Heart left ventricle (tissue), 16 donors: ENCODE measurements at regions not wholly inside any gene's neighbourhood (a gene's known extent, or its start where the extent isn't known, plus 50 kb on each side); places are given as distances from the start of the nearest gene placed in this dataset.

Experiments
- ATAC-seq, 4 donors: fragments of 200-7000 bp; cut with Tn5 transposase; one replicate each; pipeline ENCODE4 v1.9.1; 2020 to 2022; ENCODE audit warnings: moderate library complexity in 4 of 4, mild to moderate bottlenecking in 3 of 4, moderate number of reproducible peaks in 1 of 4
- DNase-seq, 5 donors: peaks; one replicate each; pipeline ENCODE4 v3.0.0-alpha.2; 2020
- H3K27ac ChIP-seq, 12 donors: fragments of 200-600 bp; sonication (generic) in 4 of 12; one replicate each; pipeline versions ENCODE4 v1.5.0 to v1.8.0; 2016 to 2022; ENCODE audit warnings: mild to moderate bottlenecking in 2 of 12
- H3K27me3 ChIP-seq, 9 donors: fragments of 200-600 bp; sonication (generic) in 2 of 9; one replicate each; pipeline versions ENCODE4 v1.5.1 to v1.8.0; 2016 to 2022; ENCODE audit warnings: mild to moderate bottlenecking in 3 of 9
- H3K36me3 ChIP-seq, 9 donors: fragments of 200-600 bp; sonication (generic) in 2 of 9; one replicate each; pipeline versions ENCODE4 v1.5.0 to v1.8.0; 2018 to 2022; ENCODE audit warnings: mild to moderate bottlenecking in 2 of 9
- H3K4me1 ChIP-seq, 12 donors: fragments of 200-600 bp; sonication (generic) in 4 of 12; one replicate each; pipeline versions ENCODE4 v1.5.0 to v1.8.0; 2016 to 2022; ENCODE audit warnings: mild to moderate bottlenecking in 3 of 12
- H3K4me3 ChIP-seq, 12 donors: fragments of 200-600 bp; sonication (generic) in 4 of 12; one replicate each; pipeline versions ENCODE4 v1.5.0 to v1.8.0; 2017 to 2022; ENCODE audit warnings: mild to moderate bottlenecking in 9 of 12, moderate library complexity in 4 of 12
- H3K9me3 ChIP-seq, 12 donors: fragments of 200-600 bp; sonication (generic) in 4 of 12; one replicate each; pipeline versions ENCODE4 v1.5.0 to v1.8.0; 2016 to 2022; ENCODE audit warnings: mild to moderate bottlenecking in 1 of 12
- CTCF ChIP-seq, 12 donors: fragments of 200-600 bp; sonication (generic) in 4 of 12; IDR thresholded peaks; one replicate each; pipeline versions ENCODE4 v1.5.0 to v1.8.0; 2018 to 2022; ENCODE audit warnings: antibody characterized with exemption in 12 of 12, mild to moderate bottlenecking in 5 of 12
- POLR2A ChIP-seq, 2 donors: fragments of 450-650 bp; IDR thresholded peaks; one replicate each; pipeline ENCODE4 v1.6.1; 2017; ENCODE audit warnings: antibody characterized with exemption in 2 of 2, mild to moderate bottlenecking in 2 of 2, moderate library complexity in 2 of 2
- WGBS, 4 donors: extraction: QIAGEN DNeasy Blood & Tissue Kit in 2 of 4; methylation state at CpG; one replicate each; pipeline versions ENCODE4 v1.1.5 to v1.1.7; 2013 to 2018; 5-methylcytosine and 5-hydroxymethylcytosine counted together
- intact Hi-C, 10 donors: fragments of 100-400 bp; cut with DNase I; formaldehyde crosslinking; loops; one replicate each; pipeline versions ENCODE4 v1.11.1 to v1.14.2; 2022
- donor health status: ischemic (EF 13 %, LVEDD 7.1; RV severe dilation, severe dysfunction).
- donor health status: healthy with polysubstance abuse.
- donor health status: DM: no; HTN: yes; CAD: no.
- donor health status: DM: no; HTN: no; CAD: no.
- donor health status: ischemic (EF 25% LVEDD 6.9; RV normal size, moderate dysfunction).
- donor health status: ischemic (EF 25% LVEDD 5.7; RV mildly dilated, moderate dysfunction).
- donor health status: healthy.
- donor health status: DM: yes; HTN: yes; CAD: no.
- donor health status: ischemic (EF 35%, LVEDD 5.7; RV mildly dilated, moderate dysfunction).
- donor health status: nonischemic (EF 11% LVEDD 7.7; RV severe dilation, severe dysfunction).
- donor health status: DM: yes; HTN: yes; CAD: no.
- donor health status: PGD.
- donor health status: ischemic (EF 29% LVEDD 5.4; RV normal size, mild dysfunction).
- donor health status: nonischemic (EF 23%, LVEDD 6.1; RV moderate dilation, normal function).

GRCh38 chr16:55120826-55121225 is 190.2 kb downstream of the IRX5 start:
- intact Hi-C loops, result loop anchor here in 4 of 10 donors (5.0 to 10.0 kb wide), 2 partner anchors 194 to 201 kb away; partner anchors contain the start of gene IRX6 (in 3 of the 4)

GRCh38 chr16:55123652-55124051 is 193.0 kb downstream of the IRX5 start:
- H3K4me1 ChIP-seq, result no peaks in the 10 kb centered on the region
- H3K27me3 ChIP-seq, result no peaks in the 10 kb centered on the region
- no peak overlapping the region for H3K4me3 ChIP-seq
- no peak for ATAC-seq
- WGBS, 4 donors, result 89 to 96% (median 94%) methylated on average over 1 of the region's 1 CpG
- peaks cover 0 to 13% (median 2%) of the 10 kb centered on the region in 12 donors for H3K9me3 ChIP-seq
- intact Hi-C loops, result loop anchor here in 4 of 10 donors (5.0 to 10.0 kb wide), 2 partner anchors 191 to 199 kb away; partner anchors contain the start of gene IRX6 (in 3 of the 4)
- no peak for DNase-seq
- H3K36me3 ChIP-seq, result no peaks in the 10 kb centered on the region
- H3K27ac ChIP-seq, result no peak overlapping the region
- TF ChIP-seq POLR2A (IDR thresholded peaks at IDR 0.05) (no peak), CTCF (IDR thresholded peaks at IDR 0.05) (no peak)

More at GRCh38 chr16:55120826-55121225, 190.2 kb downstream of the IRX5 start:
- 52 to 62% (median 58%) methylated on average over 4 of the region's 4 CpGs for WGBS, 4 donors
- no peak for TF ChIP-seq CTCF (IDR thresholded peaks at IDR 0.05)
- TF ChIP-seq POLR2A (IDR thresholded peaks at IDR 0.05), result no peak
- Histone ChIP-seq H3K9me3 (peaks cover 0 to 13% (median 2%) of the 10 kb centered on the region in 12 donors), H3K4me1 (no peaks in the 10 kb centered on the region), H3K27me3 (no peaks in the 10 kb centered on the region), H3K36me3 (no peaks in the 10 kb centered on the region), H3K4me3 (no peak overlapping the region), H3K27ac (no peak overlapping the region)
- ATAC-seq (no peak), DNase-seq (no peak)

- 83 to 91% (median 84%) methylated on average over 8 of the region's 8 CpGs for WGBS, 4 donors
Observed at GRCh38 chr16:55125818-55126385, 195.2 kb downstream of the IRX5 start.

More at GRCh38 chr16:55125818-55126385, 195.2 kb downstream of the IRX5 start:
- H3K4me1 ChIP-seq, result no peaks in the 10 kb centered on the region
- H3K36me3 ChIP-seq, result no peaks in the 10 kb centered on the region
- no peak for ATAC-seq
- intact Hi-C loops, result loop anchor here in 2 of 10 donors (5.0 to 10.0 kb wide), 2 partner anchors 189 to 236 kb away; no protein-coding TSS in a partner anchor
- H3K9me3 ChIP-seq, result peaks cover 0 to 13% (median 2%) of the 10 kb centered on the region in 12 donors
- TF ChIP-seq CTCF (IDR thresholded peaks at IDR 0.05) (no peak), POLR2A (IDR thresholded peaks at IDR 0.05) (no peak)
- peaks cover 0 to 4% (median 0%) of the 10 kb centered on the region in 9 donors for H3K27me3 ChIP-seq
- H3K4me3 ChIP-seq, result no peak overlapping the region
- DNase-seq, result no peak
- no peak overlapping the region for H3K27ac ChIP-seq
